ENCODE measurements at regions not wholly inside any gene's neighbourhood (a gene's known extent, or its start where the extent isn't known, plus 50 kb on each side); places are given as distances from the start of the nearest gene placed in this dataset.
"Not testable (repeated sequence)": the region's sequence is repeated elsewhere in the genome, so short reads cannot be mapped to it uniquely, and the experiment has no call there.

DNA sequence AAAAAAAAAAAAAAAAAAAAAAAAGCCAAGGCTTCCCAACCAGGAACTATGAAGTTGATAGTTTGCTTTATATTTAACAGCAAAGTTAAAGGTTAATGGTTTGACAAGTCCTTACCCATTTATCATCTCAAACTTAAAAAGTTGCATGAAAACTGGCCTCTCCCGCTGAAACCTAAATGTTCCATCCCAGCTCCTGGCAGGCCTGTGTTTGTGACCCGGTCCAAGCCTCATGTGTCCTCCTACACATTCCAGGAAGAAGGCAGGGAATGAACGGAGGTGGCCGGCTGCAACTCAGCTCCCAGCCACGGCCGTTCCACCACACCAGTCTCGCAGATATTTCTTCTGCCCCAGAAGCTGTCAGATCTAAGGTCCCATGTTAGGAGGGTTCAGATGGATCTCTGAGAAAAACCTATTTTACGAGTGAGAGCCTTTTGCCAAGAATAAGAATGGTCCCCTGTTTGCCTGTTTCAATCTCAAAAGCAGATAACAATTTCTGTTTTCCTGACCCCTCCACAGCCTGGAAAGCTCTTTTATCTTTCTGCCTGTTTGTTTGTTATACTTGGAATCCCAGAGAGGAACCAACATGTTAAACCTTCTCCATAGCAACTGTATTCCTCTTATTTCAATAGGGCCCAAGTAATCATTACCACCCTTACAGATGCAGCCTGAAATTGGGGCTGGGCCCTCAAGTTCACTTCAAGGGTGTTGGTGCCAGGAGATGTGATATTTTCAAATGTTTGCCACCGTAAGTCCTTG, 56.5 kb downstream of the KCTD12 start:
- TF ChIP-seq, protein P1, sequence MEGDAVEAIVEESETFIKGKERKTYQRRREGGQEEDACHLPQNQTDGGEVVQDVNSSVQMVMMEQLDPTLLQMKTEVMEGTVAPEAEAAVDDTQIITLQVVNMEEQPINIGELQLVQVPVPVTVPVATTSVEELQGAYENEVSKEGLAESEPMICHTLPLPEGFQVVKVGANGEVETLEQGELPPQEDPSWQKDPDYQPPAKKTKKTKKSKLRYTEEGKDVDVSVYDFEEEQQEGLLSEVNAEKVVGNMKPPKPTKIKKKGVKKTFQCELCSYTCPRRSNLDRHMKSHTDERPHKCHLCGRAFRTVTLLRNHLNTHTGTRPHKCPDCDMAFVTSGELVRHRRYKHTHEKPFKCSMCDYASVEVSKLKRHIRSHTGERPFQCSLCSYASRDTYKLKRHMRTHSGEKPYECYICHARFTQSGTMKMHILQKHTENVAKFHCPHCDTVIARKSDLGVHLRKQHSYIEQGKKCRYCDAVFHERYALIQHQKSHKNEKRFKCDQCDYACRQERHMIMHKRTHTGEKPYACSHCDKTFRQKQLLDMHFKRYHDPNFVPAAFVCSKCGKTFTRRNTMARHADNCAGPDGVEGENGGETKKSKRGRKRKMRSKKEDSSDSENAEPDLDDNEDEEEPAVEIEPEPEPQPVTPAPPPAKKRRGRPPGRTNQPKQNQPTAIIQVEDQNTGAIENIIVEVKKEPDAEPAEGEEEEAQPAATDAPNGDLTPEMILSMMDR (conservative IDR thresholded peaks at IDR 0.05; ENCODE audit: low read depth, low read length) = no peak
- no peak overlapping the region for H3K4me3 ChIP-seq (ENCODE audit: low read depth, low read length)
- DNase-seq (ENCODE audit: low read depth) = no peak

DNA sequence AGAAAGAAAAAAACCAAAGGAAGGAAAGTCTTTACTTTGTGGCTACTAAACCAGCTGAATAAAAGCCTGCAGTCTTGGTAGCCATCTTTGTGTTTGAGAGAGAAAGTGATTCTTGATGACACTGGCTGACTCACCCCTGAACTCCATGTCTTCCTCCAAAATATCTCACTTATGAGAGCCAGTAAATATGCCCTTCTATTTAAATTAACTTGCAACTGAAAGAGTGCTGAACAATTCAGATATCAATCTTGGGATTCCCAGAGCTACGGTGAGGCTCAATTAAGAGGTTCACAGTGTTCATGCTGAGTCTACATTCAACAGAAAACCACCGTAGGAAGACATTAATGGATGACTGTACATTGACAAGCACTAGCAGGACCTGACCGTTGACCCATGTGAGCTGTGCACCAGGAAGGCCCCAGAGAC, 57.9 kb downstream of the KCTD12 start:
- DNase-seq (ENCODE audit: low read depth) = no peak
- TF ChIP-seq, protein P1 (conservative IDR thresholded peaks at IDR 0.05; ENCODE audit: low read depth, low read length) = no peak
- H3K4me3 ChIP-seq (ENCODE audit: low read depth, low read length) = no peak overlapping the region

DNA sequence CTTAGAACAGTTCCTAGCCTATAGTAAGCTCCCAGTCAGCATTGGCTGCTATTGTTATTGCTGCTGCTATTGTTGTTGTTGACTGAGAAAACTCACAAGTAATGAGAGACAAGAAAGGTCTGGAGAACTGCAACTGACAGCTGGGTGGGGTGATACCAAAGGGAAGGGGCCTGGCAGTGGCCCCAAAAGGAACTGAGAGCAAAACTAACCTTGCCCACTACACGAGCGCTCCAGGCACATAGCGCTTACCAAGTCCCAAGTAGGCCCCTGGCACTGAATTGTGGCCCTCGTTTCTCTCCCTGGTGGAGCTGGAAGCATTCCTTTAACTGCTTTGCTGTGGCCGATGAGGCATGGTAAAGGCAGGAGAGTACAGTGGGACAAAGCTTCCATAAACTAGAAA, 59.7 kb downstream of the KCTD12 start:
- TF ChIP-seq, protein P1 (conservative IDR thresholded peaks at IDR 0.05; ENCODE audit: low read depth, low read length) = no peak
- no peak for DNase-seq (ENCODE audit: low read depth)
- H3K4me3 ChIP-seq (ENCODE audit: low read depth, low read length) = no peak overlapping the region

DNA sequence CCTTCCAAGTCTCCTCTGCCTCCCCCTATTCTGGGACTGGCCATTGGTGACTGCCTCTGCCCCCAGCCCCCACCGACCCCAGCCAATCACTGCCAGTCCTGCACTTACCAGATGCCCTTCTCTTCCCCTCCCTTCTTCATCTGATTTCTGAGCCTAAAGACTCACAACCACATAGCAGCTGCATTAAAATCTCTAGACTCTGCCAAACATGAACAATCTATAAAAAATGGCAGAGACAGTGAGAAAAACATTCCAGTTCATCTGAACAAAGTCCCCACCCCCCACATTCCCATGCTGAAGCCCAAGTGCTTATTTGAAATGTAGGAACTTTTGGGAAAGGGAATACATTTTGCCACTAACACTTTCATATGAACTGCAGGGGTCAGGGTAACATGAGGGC, 60.8 kb downstream of the KCTD12 start:
- no peak overlapping the region for H3K4me3 ChIP-seq (ENCODE audit: low read depth, low read length)
- TF ChIP-seq, protein P1 (conservative IDR thresholded peaks at IDR 0.05; ENCODE audit: low read depth, low read length) = no peak
- DNase-seq (ENCODE audit: low read depth) = no peak

DNA sequence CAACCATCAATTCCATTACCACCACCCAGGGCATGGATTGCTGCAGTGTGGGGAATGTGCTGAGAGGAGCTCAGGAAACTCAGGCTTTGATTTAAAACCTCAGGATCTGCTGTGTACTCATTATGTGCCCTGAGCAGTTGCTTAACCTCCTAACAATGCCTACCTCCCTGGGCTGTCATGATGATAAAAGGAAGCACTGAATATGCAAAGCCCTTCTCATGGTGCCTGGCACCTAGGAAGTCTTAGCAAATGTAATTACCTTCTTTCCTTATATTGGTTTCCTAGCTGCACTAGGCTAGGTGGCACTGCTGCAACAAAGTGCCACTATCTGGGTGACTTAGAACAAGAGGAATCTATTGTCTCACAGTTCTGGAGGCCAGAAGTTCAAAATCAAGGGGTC, 62.2 kb downstream of the KCTD12 start:
- no peak overlapping the region for H3K4me3 ChIP-seq (ENCODE audit: low read depth, low read length)
- TF ChIP-seq, protein P1 (conservative IDR thresholded peaks at IDR 0.05; ENCODE audit: low read depth, low read length) = no peak
- DNase-seq (ENCODE audit: low read depth) = no peak

DNA sequence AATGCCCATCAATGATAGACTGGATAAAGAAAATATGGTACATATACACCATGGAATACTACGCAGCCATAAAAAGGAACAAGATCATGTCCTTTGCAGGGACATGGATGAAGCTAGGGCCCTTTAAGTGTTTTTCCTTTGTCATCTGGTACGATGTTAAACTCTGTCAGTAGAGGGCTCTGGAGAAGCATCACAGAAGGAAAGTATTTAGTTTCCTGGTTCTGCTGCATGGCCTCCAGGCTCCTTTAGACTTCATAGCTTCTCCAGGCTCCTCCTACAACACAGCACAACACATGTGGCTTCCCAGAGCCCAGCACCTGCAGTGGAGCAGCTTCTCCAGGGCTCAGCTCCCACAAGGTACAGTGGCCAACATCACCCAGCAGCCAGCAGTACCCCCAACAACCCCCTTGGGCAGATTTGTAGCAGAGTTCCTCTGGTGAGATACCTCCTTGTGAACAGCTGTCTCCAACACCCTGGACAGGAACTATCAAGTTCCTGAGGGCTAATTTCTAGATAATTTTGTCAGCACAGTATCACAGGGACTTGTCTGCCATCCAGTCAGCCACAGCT, 63.4 kb downstream of the KCTD12 start:
- no peak overlapping the region for H3K4me3 ChIP-seq (ENCODE audit: low read depth, low read length)
- peak; percentile 74 for DNase-seq (ENCODE audit: low read depth)
- TF ChIP-seq, protein P1 (conservative IDR thresholded peaks at IDR 0.05; ENCODE audit: low read depth, low read length) = peak; percentile 50

DNA sequence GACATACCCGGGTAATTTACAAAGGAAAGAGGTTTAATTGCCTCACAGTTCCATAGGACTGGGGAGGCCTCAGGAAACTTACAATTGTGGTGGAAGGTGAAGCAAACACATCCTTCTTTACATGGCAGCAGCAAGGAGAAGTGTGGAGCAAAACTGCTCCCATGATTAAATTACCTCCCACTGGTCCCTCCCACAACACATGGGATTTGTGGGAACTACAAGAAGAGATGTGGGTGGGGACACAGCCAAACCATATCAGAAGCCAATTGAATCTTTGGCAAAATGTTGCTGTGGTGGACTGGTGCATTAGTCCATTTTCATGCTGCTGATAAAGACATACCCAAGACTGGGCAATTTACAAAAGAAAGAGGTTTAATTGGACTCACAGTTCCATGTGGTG, 65.0 kb downstream of the KCTD12 start:
- not testable (repeated sequence) for H3K4me3 ChIP-seq (ENCODE audit: low read depth, low read length); DNase-seq (ENCODE audit: low read depth)
